ENCODE measurements at regions not wholly inside any gene's neighbourhood (a gene's known extent, or its start where the extent isn't known, plus 50 kb on each side); places are given as distances from the start of the nearest gene placed in this dataset.
"Not testable (repeated sequence)": the region's sequence is repeated elsewhere in the genome, so short reads cannot be mapped to it uniquely, and the experiment has no call there.

DNA sequence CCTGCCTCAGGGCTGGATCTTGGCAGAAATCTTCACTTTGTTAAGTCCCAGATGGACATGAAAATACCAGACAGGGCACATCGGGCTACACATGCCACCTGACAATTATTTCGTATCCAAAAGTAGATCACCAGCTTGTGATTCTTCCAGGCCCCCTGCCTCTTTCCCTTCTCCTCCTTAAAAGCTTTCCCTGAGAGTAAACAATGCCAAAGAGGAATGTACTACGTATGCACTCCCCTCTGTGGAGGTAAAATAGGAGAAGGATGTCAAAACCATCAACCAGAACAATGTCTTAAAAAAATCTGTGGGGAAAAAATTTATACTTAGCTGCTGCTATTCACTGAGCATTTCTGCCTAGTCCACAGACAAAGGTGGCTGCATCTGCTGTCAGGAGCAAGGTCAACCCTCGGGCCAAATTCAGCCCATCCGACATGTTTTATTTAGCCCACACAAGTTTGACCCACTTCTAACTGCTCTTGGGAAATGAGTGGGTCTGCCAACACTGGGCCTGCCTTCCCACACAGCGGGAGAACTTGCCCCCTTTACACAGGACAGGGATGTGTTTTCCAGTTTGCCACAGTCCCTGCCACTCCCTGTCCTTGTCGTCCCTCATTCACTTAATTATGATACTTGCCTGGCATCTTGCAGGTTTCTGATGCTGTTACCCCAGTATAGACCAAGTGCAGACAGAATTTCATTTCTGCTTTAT is 74.7 kb upstream of the NBPF26 start:
- TF ChIP-seq, protein P1, sequence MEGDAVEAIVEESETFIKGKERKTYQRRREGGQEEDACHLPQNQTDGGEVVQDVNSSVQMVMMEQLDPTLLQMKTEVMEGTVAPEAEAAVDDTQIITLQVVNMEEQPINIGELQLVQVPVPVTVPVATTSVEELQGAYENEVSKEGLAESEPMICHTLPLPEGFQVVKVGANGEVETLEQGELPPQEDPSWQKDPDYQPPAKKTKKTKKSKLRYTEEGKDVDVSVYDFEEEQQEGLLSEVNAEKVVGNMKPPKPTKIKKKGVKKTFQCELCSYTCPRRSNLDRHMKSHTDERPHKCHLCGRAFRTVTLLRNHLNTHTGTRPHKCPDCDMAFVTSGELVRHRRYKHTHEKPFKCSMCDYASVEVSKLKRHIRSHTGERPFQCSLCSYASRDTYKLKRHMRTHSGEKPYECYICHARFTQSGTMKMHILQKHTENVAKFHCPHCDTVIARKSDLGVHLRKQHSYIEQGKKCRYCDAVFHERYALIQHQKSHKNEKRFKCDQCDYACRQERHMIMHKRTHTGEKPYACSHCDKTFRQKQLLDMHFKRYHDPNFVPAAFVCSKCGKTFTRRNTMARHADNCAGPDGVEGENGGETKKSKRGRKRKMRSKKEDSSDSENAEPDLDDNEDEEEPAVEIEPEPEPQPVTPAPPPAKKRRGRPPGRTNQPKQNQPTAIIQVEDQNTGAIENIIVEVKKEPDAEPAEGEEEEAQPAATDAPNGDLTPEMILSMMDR (IDR thresholded peaks at IDR 0.05) = not testable (repeated sequence)
- TF ChIP-seq EP300 (IDR thresholded peaks at IDR 0.05) = not testable (repeated sequence)

Data from suprapubic skin (tissue), 3 donors.